Coronary artery (tissue), 2 donors: ENCODE measurements at regions not wholly inside any gene's neighbourhood (a gene's known extent, or its start where the extent isn't known, plus 50 kb on each side); places are given as distances from the start of the nearest gene placed in this dataset.

ENCODE experiments used
- DNase-seq: peaks from one replicate; pipeline ENCODE4 v3.0.0-alpha.2; 2017; ENCODE audit warnings: low spot score
- H3K27ac ChIP-seq, 2 donors: fragments of 200-600 bp; sonication (generic); one replicate each; pipeline ENCODE4 v1.5.1; 2016 to 2019
- H3K4me3 ChIP-seq: fragments of 200-600 bp; sonication (generic); 2 replicates; pipeline ENCODE4 v1.5.1; 2016; ENCODE audit warnings: mild to moderate bottlenecking, moderate library complexity
- TF ChIP-seq, protein P1 (sequence below): fragments of 200-600 bp; sonication (generic); IDR thresholded peaks from one replicate; pipeline ENCODE4 v1.5.1; 2019; ENCODE audit warnings: antibody characterized with exemption

GRCh38 chr14:53355581-53356112 is 202.5 kb upstream of the DDHD1 start:
- DNase-seq, result no peak
- TF ChIP-seq, protein P1, sequence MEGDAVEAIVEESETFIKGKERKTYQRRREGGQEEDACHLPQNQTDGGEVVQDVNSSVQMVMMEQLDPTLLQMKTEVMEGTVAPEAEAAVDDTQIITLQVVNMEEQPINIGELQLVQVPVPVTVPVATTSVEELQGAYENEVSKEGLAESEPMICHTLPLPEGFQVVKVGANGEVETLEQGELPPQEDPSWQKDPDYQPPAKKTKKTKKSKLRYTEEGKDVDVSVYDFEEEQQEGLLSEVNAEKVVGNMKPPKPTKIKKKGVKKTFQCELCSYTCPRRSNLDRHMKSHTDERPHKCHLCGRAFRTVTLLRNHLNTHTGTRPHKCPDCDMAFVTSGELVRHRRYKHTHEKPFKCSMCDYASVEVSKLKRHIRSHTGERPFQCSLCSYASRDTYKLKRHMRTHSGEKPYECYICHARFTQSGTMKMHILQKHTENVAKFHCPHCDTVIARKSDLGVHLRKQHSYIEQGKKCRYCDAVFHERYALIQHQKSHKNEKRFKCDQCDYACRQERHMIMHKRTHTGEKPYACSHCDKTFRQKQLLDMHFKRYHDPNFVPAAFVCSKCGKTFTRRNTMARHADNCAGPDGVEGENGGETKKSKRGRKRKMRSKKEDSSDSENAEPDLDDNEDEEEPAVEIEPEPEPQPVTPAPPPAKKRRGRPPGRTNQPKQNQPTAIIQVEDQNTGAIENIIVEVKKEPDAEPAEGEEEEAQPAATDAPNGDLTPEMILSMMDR, result no peak
- no peak overlapping the region for H3K27ac ChIP-seq

GRCh38 chr14:53354336-53354735 is 201.2 kb upstream of the DDHD1 start:
- no peak for DNase-seq
- H3K4me3 ChIP-seq, result no peak overlapping the region
- no peak overlapping the region for H3K27ac ChIP-seq
- TF ChIP-seq, protein P1, result no peak

More at GRCh38 chr14:53355581-53356112, 202.5 kb upstream of the DDHD1 start:
- H3K4me3 ChIP-seq, result no peak overlapping the region

DNA sequence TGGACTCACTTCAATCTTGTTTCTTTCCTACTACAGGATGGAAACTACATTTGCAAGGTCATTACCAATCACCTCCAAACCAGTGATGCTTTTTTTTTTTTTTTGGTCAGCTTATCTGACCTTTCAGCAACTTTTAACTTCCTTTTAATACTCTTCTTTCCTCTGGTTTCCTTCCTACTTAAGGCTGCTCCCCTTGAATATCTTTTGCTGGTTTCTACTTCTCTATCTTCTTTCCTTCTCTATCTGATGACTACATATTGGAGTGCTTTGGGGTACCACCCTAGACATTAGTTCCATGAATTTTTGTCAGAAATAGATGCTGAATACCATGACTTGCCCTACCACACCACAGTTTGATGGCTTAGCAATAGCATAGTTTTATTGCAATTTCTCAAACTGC is 197.7 kb upstream of the DDHD1 start:
- TF ChIP-seq, protein P1, result no peak
- no peak for DNase-seq
- no peak overlapping the region for H3K4me3 ChIP-seq
- no peak overlapping the region for H3K27ac ChIP-seq

- TF ChIP-seq, protein P1, result no peak
- Histone ChIP-seq H3K27ac (no peak overlapping the region), H3K4me3 (no peak overlapping the region)
- DNase-seq, result no peak
Observed at GRCh38 chr14:53350429-53350828, 197.3 kb upstream of the DDHD1 start.

DNA sequence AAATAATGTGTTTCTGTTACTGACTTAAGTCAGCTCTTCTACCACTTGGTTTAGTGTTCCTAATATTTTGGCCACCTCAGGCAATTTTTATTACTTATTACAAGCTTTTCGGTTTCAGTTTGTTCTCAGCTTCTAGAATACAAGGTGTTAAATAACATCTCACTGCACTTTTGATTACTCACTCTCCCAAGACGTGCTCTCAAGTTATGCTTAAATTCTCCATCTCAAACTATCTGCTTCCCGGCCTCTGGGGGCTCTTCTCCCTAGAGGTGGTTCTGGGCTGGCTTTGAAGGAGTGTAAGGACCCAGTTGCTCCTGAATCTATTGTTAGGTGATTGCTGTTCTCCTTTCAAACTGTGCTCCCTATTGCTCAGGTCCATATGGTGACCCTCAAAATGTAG is 193.9 kb upstream of the DDHD1 start:
- DNase-seq, result no peak
- Histone ChIP-seq H3K4me3 (no peak overlapping the region), H3K27ac (no peak overlapping the region)
- TF ChIP-seq, protein P1, result no peak

- TF ChIP-seq, protein P1, result no peak
- no peak for DNase-seq
- Histone ChIP-seq H3K4me3 (no peak overlapping the region), H3K27ac (no peak overlapping the region)
Observed at GRCh38 chr14:53341324-53341723, 188.2 kb upstream of the DDHD1 start.

GRCh38 chr14:53338192-53338591 is 185.1 kb upstream of the DDHD1 start:
- no peak overlapping the region for H3K4me3 ChIP-seq
- H3K27ac ChIP-seq, result no peak overlapping the region
- no peak for DNase-seq
- TF ChIP-seq, protein P1, result no peak
